HG03520 (cell line): ENCODE measurements at regions not wholly inside any gene's neighbourhood (a gene's known extent, or its start where the extent isn't known, plus 50 kb on each side); places are given as distances from the start of the nearest gene placed in this dataset.

Experiments
- ATAC-seq: cut with Tn5 transposase; IDR thresholded peaks from one replicate; pipeline ENCODE4 v1.9.1; 2021; ENCODE audit warnings: mild to moderate bottlenecking, moderate library complexity; ENCODE audit not compliant: unreplicated experiment

DNA sequence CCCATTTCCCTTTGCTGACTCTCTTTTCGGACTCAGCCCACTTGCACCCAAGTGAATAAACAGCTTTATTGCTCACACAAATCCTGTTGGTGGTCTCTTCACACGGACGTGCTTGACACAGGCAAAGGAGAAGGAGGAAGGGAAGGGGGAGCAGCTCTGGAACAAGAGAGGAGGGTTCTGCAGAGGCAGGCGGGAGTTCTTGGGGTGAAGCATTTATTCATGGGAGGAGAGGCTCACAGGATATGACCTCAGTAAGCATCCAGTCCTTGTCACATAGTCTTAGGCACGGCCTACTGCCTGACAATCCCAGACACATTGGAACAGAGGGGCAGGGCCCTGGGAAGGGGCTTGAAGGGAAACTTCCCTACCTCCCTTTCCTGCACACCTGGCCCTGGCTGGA lies 171.7 kb upstream of the HS6ST1 start:
- ATAC-seq: no peak

DNA sequence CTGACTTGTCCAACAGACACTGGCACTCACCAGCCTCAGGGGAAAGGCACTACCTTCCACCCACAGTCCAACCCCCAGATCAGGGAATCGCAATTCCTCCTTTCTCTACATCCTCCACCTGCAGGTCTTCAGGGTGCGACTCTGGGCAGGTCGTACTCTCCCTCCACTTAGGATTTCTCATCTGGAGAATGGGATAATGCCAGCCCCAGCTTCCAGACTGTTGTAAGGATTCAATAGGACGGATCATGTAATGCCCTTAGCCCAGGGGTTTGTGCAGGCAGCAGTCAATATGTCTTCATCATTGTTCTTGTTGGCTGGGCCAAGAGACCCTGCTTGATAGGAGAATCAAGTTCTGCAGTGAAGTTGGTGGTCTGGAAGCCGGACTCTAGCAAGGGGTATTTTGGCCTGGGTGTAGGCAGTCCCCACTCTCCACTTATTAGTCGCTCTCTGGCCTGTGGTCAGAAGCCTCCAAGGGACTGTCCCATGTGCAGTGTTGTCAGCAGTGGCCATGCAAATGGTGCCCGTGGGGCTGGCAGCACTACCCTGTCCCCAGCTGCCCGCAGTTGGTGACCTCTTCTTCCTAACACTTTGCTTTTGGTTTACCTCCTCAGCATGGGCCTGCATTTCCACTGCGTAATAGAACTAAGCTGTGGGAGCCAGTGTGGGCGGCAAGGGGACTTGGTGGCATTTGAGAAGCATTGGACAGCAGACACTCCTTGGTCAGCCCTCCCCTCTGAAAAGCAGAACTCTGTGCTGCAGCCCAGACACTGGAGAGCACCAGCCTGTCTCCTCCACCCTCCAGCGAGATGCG lies 172.4 kb upstream of the HS6ST1 start:
- ATAC-seq: no peak

DNA sequence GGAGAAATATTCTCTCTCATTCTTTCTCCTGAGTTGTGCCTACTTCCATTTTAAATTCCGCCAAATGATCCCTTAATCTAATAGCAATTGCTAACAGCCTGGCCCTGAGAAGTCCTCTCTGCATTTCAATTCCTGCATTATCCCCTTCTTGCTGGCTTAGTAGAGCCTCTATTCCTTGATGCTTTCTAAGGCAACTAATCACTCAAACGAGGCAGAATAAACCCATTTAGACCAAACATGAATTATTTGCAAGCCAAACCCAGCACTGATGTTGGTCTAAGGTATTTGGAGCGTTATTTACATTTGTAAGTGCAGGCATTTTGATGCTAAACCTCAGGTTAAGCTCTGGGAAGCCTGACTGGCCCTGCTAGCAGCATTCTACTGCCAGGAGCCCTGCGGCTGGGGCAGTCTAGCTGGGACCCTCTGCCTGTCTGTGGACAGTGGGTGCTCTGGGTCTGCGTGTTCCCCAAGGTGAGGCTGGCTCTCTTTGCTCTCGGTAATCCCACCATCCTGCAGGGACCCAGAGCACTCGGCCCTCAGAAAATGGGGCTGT lies 173.1 kb upstream of the HS6ST1 start:
- ATAC-seq: no peak

DNA sequence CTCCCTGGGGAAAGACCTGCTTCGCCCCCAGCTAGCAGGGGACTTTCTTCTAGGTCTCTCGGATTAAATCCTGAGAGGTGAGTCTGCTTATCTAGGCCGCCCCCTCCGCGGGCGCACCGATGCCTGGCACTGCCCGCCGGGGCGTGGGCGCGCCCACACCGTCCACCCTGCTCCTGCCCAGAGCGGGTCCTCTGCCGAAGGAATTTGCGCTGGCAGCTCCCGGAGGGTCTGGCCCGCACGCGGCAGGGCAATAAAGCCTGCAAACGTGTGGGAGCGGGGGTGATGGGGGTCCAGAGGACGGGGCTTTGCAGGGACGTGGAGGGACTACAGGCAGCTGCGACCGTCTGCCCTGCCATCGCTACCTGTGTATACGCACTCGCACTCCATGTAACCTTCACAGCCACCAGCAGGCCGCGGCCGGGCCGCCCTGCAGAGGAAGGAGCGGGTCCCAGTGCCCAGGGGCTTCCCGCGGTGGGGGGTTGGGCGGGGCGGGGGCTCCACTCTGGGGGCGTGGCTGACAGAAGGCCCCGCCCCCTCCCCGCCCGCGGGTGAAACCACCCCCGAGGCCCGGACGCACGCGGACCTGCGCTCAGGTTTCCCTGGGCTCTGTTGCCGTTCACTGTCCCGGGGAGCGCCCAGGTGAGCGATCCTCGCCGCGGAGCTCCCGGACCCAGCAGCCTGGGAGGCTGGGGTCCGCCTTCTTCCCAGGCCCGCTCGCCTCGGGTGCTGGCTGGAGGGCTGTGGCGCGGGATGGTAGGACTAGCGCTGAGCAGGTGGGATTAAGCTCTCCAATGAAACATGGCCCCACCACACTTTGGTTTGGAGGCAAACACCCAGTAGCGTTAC lies 174.5 kb upstream of the HS6ST1 start:
- ATAC-seq: no peak

DNA sequence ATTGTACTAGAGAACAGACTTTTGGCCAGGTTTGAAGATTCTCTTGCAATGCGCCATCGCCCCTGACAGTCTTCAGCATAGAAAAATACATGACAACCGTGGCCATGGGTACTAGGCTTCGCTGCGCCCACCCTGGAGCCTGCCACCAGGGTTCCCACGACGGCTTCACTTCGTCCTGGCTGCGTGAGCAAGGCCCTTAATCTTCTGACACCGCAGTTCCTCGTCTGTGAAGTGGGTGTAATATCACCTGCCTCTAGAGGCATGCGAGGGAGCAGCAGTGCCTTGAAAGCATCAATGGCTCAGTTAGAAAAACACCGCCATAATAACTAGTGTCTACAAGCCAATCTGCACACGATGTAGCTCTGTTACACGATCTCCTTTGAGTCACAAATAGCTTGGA lies 175.2 kb upstream of the HS6ST1 start:
- no peak for ATAC-seq

DNA sequence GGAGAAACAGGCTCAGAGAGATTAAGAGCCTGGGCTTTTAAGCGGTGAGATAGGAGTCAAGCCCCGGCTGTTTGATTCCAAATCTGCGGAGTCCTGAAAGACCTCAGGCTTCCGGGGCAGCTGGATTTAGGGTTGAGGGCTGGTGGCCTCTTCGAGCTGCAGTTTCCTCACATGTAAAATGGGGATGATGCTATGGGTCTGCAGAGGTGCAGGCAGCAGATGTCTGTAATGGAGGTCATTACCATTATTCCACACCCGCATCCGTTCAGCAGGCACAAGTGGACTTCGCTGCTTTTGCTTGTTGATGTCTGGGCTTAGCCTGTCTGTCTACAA lies 175.6 kb upstream of the HS6ST1 start:
- no peak for ATAC-seq

DNA sequence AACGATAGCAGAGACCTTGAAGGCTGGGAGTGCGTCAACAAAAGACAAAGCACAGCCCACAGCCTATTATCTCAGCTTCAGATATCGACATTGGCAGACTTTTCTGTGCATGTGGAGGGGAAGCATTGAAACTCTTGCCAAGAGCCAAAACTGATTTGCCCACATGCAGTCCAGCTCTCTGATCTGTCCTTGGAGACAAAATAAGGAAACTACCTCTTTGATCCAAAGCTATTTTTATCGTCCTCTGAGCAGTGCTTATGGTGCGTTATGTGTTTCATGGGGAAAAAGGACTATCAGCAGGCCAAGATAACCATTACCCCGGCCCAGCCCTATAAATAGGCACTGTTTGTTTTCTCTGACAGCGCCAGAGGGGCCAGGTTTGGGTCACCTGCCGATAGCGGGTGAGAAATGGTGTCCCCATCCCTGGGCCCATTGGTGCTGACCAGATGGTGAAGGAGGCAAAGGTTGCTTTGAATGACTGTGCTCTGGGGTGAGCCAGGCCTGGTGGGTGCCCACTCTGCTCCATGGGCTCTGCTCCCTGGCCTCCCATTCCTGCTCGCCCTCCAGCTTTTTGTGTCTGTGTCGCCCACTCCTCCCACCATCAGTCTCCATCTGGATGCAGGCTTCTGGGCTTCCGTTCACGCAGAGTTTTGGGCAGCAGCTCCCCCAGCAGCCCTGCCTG lies 176.1 kb upstream of the HS6ST1 start:
- no peak for ATAC-seq

DNA sequence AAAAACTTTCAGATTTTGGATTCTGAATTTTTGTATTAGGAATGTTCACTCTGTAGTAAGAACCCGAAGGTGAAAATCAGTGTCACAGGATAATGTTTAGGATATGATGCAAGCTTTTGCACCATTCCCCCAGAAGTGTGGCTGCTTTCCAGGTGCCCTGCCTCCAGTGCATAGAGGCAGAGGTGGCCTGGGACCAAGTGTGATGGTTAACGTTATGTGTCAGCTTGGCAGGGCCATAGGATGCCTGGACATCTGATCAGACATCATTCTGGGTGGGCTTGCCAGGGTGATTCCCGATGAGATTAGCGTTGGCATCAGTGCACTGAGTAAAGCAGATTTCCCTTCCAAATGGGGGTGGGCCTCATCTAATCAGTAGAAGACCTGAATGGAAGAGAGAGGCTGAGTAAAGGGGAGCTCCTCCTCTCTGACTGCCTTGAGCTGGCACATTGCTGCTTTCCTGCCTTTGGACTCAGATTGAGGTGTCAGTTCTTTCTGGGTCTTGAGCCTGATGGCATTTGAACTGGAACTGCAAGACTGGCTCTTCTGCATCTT lies 177.4 kb upstream of the HS6ST1 start:
- ATAC-seq: no peak

DNA sequence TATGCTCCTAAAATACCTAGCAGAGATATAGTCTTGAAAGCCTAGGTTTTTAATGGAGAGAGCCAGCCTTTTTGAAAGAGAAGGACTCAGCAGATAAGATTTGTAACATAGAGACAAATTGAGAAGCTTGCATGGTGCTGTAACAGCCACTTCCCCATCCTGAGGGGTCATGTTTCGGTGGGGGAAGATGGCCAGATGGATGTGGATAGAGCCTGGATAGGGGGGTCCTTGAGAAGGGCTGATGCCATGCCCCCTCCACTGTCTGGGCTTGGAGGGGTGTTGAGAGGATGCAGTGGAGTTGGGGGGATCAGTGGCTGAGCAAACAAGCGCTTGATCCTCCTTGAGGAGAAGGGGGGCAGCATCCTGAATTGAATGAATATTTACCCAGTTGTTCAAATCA lies 178.0 kb upstream of the HS6ST1 start:
- ATAC-seq: no peak

DNA sequence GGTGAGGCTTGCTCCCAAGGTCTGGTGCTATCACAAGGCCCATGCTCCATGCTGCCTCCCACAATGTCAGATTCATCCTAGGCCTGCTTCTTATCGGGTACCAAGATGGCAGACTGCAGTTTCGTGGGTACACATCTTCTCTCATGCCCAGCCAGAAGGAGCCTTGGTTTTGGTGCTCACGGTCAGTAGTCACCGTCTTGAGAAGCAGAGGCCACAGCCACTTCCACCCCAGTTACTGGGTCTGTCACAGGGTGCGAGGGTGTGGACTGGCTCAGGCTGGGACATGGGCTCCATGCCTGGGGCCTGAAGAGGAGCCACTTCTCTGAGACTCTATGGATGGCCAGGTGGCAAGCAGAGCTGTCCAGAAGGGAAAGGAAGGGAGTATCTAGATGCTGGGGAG lies 178.8 kb upstream of the HS6ST1 start:
- no peak for ATAC-seq

DNA sequence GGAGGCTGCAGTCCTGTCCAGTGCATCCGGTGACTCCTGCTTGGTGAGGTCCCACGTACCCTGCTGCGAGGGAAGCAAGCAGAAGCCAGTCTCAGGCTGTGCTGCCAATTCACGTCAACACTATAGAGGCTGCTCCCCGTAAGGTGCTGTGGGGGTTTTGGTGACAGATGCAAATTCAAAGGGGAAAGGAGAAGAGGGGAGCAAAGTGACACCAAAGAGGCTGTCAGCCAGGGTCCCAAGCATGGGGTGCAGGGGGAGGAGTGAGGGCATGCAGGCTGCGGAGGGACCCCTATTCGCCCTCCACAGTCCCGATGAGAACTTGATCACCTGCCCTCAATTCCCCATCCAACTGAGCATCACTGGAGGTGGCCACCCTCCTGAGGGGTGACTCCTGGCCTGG lies 179.4 kb upstream of the HS6ST1 start:
- ATAC-seq: no peak

DNA sequence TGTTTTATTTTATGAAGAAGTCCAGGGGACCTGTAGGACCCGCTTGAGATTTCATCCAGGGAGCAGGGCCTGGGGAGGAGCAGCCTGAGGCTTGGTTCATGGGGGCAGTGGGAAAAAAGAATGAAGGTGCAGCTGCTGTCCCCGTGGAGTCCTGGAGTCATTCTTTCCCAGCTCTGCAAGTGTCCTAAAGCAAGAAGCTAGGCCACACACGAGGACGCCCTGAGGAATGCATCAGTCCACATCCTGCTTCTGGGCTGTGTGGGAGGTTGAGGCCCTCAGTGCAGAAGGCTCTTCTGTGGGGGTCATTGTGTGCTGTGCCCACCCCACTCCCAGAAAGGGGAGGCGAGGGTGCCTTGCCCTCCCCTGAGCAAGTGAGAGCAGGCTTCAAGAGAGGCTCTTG lies 179.9 kb upstream of the HS6ST1 start:
- ATAC-seq: no peak

DNA sequence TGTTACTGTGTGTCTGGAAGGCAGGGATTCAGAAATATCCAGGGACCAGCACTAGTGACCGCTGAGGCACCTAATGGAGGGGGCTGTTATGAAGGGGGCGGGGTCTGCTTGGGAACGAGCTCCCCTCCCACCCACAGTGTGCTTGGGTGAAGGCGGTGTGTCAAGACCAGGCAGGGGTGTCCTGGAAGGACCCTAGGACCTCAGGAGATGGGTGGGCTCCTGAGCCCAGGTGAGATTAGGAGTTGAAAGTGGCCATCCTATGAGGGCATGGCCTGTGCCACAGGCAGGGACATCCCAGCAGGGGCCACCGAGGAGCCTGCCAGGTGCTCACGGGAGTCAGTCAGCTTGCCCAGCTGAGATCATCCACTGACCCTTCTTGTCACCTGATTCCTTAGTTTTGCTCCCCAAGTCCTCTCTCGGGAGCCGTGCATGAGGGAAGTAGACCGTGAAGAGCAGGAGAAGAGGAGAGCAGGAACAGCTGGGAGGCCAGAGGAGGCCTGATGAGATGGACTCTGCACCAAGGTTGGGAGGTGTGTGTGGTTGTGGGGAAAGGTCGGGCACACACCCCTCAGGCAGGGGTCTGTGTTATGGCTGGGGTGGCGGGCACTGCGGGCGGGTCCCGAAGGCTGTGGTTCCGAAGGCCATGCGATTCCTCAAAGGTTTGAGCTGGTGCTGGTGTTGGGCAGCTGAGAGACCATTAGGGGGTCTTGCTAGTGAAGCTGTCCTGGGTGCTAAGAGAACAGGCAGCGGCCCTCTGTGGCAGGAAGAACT lies 180.9 kb upstream of the HS6ST1 start:
- ATAC-seq: no peak

DNA sequence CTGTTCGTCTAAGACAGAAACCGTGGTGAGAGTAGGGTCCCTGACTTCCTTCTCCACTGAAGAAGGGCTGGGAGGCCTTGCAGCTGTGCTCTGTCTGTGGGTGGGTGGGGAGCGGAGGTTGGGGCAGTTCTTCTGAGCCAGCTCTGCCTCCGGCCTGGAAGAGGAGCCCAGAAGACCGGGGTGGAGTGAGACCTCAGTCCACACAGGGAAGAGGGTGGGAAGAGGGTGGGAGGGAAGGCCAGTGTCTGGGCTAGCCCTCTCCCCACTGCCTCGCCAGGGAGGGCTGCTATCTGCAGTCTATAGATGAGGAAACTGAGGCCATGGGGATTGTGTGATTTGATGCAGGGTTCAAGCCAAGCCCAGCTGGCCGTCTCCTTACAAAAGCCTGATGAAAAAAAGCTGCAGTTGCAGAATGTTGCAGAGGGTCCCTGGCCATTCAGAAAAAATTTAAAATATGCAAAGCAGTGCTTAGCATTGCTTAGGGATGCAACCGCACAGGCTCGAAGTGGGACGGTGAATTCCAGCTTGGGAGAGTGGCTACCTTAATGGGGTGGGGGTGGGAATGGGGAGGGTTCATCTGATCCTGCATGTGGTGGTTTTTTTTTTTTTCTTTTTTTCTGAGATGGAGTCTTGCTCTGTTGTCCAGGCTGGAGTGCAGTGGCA lies 181.6 kb upstream of the HS6ST1 start:
- ATAC-seq: no peak

DNA sequence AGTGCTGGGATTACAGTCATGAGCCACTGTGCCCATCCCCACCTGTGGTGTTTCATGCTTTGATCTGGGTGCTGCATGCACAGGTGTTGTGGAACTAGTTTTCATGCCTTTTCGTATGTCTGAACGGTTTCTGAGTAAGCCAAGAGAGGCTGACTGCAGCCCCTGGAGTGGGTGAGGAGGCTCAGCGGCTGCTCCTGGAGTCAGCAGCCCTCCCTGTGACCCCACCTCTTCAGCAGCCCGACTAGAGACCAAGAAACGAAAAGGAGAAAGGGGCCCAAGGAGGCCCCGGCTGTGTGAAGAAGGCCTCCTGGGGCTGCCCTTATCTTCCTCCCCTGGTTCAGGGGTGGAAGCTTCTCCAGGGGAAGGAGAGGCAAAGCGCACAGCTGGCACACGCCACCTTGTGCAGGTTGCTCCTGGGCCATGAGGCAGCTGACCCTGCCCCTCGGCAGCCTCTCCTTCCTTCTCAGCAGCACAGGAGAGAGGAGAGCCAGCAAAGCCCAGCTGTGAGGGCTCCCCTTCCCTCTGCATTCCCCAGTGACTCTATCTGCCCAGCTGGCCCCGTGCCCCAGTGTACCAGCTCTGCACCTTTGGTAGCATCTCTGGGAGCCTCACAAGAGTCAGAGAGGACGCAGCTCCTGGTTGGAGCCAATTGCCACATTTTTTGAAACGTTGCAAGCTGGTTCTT lies 182.5 kb upstream of the HS6ST1 start:
- no peak for ATAC-seq

DNA sequence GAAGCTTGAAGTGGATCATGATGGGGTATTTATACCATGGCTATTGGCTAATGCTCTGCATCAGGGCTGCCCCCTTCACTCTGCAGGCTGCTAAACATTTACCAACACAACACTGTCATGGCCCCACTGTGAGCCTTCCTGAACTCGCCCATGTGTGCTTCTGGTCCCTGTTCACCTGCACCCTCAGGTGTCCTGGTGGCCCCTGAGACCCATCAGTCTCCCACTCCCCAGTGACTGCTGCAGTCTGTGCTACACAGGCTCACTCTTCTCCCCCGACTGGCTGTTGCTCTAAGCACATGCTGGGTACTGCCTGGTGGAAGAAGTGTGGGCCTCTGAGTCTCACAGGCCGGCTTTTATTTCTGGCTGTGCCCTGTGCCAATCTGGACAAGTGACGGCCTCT lies 183.0 kb upstream of the HS6ST1 start:
- ATAC-seq: no peak

DNA sequence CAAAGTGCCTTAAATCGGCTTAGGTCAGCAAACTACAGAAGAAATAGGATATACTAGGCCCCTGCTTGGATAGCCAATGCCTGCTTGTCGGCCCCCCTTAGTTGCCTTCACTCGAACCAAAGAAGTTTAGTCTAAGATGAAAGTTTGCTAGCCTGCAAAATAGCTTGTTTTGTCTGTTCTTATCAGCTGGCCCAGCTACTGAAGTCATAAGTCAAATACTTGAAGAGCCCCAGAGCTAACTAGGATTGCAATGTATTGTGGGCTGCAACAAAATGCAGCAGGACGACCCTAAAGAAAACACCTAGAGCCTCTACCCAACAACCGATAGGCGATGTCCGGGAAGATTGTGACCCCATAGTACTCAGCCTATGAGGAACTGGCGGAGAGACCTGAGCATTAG lies 183.5 kb upstream of the HS6ST1 start:
- no peak for ATAC-seq

DNA sequence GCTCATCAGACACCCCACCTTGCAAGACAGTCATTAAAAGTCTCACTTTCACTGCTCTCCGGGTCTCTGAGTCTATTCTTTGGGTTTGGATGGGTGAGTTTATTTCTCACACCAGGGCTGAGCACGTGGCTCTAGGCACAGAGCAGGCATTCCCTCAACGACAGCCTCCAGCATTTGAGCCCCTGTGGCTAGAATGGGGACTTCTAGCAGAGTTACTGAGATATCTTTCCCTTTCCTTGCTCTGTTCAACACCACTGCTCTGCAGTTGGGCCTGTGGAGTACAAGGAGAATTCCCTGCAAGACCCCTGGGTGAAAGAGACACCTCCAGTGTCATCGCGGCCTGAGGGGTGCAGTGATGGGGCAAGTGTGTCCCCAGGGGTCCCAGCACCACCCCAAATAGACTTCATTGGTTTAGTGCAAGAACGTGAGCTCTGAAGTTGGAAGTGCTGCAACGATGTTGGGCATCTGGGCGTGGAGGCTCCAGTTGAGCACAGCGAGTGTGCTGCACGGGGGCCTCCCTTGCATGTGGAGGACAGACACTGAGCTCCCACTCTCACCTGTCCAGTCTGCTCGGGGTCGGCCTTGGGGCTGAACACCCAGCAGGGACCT lies 184.1 kb upstream of the HS6ST1 start:
- ATAC-seq: no peak
